ENCODE measurements at regions not wholly inside any gene's neighbourhood (a gene's known extent, or its start where the extent isn't known, plus 50 kb on each side); places are given as distances from the start of the nearest gene placed in this dataset.
"Not testable (repeated sequence)": the region's sequence is repeated elsewhere in the genome, so short reads cannot be mapped to it uniquely, and the experiment has no call there.

- DNase-seq, result no peak
Measured at GRCh38 chr14:66293533-66294105, 192.6 kb upstream of the CCDC196 start.

GRCh38 chr14:66295386-66295785 is 190.8 kb upstream of the CCDC196 start:
- DNase-seq, result no peak

- no peak for DNase-seq
Measured at GRCh38 chr14:66300886-66301285, 185.3 kb upstream of the CCDC196 start.

- no peak for DNase-seq
Measured at GRCh38 chr14:66306101-66306500, 180.1 kb upstream of the CCDC196 start.

GRCh38 chr14:66311058-66311457 is 175.1 kb upstream of the CCDC196 start:
- DNase-seq, result no peak

GRCh38 chr14:66311990-66312389 is 174.2 kb upstream of the CCDC196 start:
- no peak for DNase-seq

- no peak for DNase-seq
Measured at GRCh38 chr14:66312451-66312850, 173.7 kb upstream of the CCDC196 start.

- no peak for DNase-seq
Measured at GRCh38 chr14:66315098-66315497, 171.1 kb upstream of the CCDC196 start.

GRCh38 chr14:66315548-66315947 is 170.6 kb upstream of the CCDC196 start:
- no peak for DNase-seq

- no peak for DNase-seq
Measured at GRCh38 chr14:66322564-66322963, 163.6 kb upstream of the CCDC196 start.

GRCh38 chr14:66330228-66330627 is 155.9 kb upstream of the CCDC196 start:
- no peak for DNase-seq

GRCh38 chr14:66330916-66331315 is 155.3 kb upstream of the CCDC196 start:
- no peak for DNase-seq

- not testable (repeated sequence) for DNase-seq
Measured at GRCh38 chr14:66333293-66333692, 152.9 kb upstream of the CCDC196 start.

GRCh38 chr14:66341239-66341638 is 144.9 kb upstream of the CCDC196 start:
- no peak for DNase-seq

GRCh38 chr14:66345986-66346385 is 140.2 kb upstream of the CCDC196 start:
- no peak for DNase-seq

GRCh38 chr14:66351310-66351709 is 134.9 kb upstream of the CCDC196 start:
- no peak for DNase-seq

GRCh38 chr14:66359500-66359899 is 126.7 kb upstream of the CCDC196 start:
- DNase-seq, result peak; percentile 19

- no peak for DNase-seq
Measured at GRCh38 chr14:66360366-66360926, 125.7 kb upstream of the CCDC196 start.

- no peak for DNase-seq
Measured at GRCh38 chr14:66361013-66361412, 125.2 kb upstream of the CCDC196 start.

- no peak for DNase-seq
Measured at GRCh38 chr14:66365388-66365787, 120.8 kb upstream of the CCDC196 start.

GRCh38 chr14:66369157-66369697 is 116.9 kb upstream of the CCDC196 start:
- no peak for DNase-seq

GRCh38 chr14:66371776-66372175 is 114.4 kb upstream of the CCDC196 start:
- no peak for DNase-seq

GRCh38 chr14:66375046-66375964 is 110.9 kb upstream of the CCDC196 start:
- DNase-seq, result no peak

GRCh38 chr14:66377574-66377973 is 108.6 kb upstream of the CCDC196 start:
- DNase-seq, result no peak
